ENCODE measurements at regions not wholly inside any gene's neighbourhood (a gene's known extent, or its start where the extent isn't known, plus 50 kb on each side); places are given as distances from the start of the nearest gene placed in this dataset.

- WGBS (ENCODE audit: insufficient coverage, insufficient replicate concordance, low lambda C conversion rate, missing lambda C conversion rate): 26% methylated on average over 1 of the region's 1 CpG
- Histone ChIP-seq H4K20me1 (ENCODE audit: control insufficient read depth, insufficient read depth) (no peaks in the 10 kb centered on the region), H3K9ac (ENCODE audit: control insufficient read depth, insufficient read depth, low read length) (no peak overlapping the region), H3K9me3 (replicated peaks; ENCODE audit: control insufficient read depth, insufficient read depth, low read length) (no peaks in the 10 kb centered on the region), H3K36me3 (ENCODE audit: control insufficient read depth in 2 of 2, insufficient read depth in 2 of 2, low read length in 1 of 2) (no peaks in the 10 kb centered on the region), H2AFZ (ENCODE audit: control insufficient read depth, low read depth, low read length) (no peak overlapping the region), H3K27me3 (replicated peaks in 1 of 2; ENCODE audit: control insufficient read depth in 2 of 2, insufficient read depth in 2 of 2, low read length in 1 of 2) (no peaks in the 10 kb centered on the region), H3K79me2 (ENCODE audit: control insufficient read depth, insufficient read depth, low read length) (no peaks in the 10 kb centered on the region), H3K4me2 (ENCODE audit: control insufficient read depth, insufficient read depth) (no peak overlapping the region), H3K4me1 (ENCODE audit: control insufficient read depth, insufficient read depth, low read length) (no peaks in the 10 kb centered on the region), H3K27ac (ENCODE audit: control insufficient read depth, insufficient read depth) (no peak overlapping the region), H3K4me3 (no peak overlapping the region)
- FAIRE-seq: no peak
- intact Hi-C loops (cut with micrococcal nuclease; ENCODE audit: unreplicated experiment) (no loop called here), in situ Hi-C loops (cut with MboI) (no loop called here)
- no TSS peak for BruUV-seq (replicated peaks)
- ChIA-PET CTCF (no interaction called here), SMC1A (ENCODE audit: uncharacterized antibody, unreplicated experiment) (no interaction called here), RAD21 (ENCODE audit: unreplicated experiment) (no interaction called here), POLR2A (no interaction called here)
- no peak for ATAC-seq
- no peak for TF ChIP-seq RELB (IDR thresholded peaks at IDR 0.05; ENCODE audit: low read depth)
- no peak for TF ChIP-seq IKZF2 (IDR thresholded peaks at IDR 0.05)
- no peak for TF ChIP-seq ZBTB4 (CRISPR knock-in tag; IDR thresholded peaks at IDR 0.05)
- no peak for TF ChIP-seq TAF1 (IDR thresholded peaks at IDR 0.05; ENCODE audit: borderline replicate concordance, low read depth, low read length)
- TF ChIP-seq LARP7 (IDR thresholded peaks at IDR 0.05): no peak
- no peak for TF ChIP-seq RFX5 (IDR thresholded peaks at IDR 0.05; ENCODE audit: low read depth, low read length)
- no peak for DNase-seq (ENCODE audit: low read depth, low spot score)
Observed at GRCh38 chr1:175834597-175834996, 91.2 kb upstream of the TNR start.
